ENCODE measurements at regions not wholly inside any gene's neighbourhood (a gene's known extent, or its start where the extent isn't known, plus 50 kb on each side); places are given as distances from the start of the nearest gene placed in this dataset.

- Histone ChIP-seq H3K27ac (ENCODE audit: extremely low read depth, low read depth, low read length) (no peak overlapping the region), H3K4me3 (ENCODE audit: low read depth, low read length) (no peak overlapping the region), H3K36me3 (ENCODE audit: control insufficient read depth in 2 of 2, insufficient read depth in 1 of 2, low read length in 2 of 2) (no peaks in the 10 kb centered on the region), H3K4me1 (ENCODE audit: control insufficient read depth, insufficient read depth, low read length) (no peaks in the 10 kb centered on the region), H3K9me3 (ENCODE audit: control insufficient read depth, insufficient read depth, low read depth, low read length) (no peaks in the 10 kb centered on the region)
- TF ChIP-seq BCL11B (tag by site-specific recombination; IDR thresholded peaks at IDR 0.05; ENCODE audit: low read depth) (no peak), TRIM28 (IDR thresholded peaks at IDR 0.05; ENCODE audit: borderline replicate concordance, low read length) (no peak), ZNF670 (tag by site-specific recombination; IDR thresholded peaks at IDR 0.05; ENCODE audit: low read depth) (no peak), RBAK (tag by site-specific recombination; IDR thresholded peaks at IDR 0.05) (no peak), ZNF530 (tag by site-specific recombination; IDR thresholded peaks at IDR 0.05; ENCODE audit: low read depth) (no peak), ZNF426 (tag by site-specific recombination; IDR thresholded peaks at IDR 0.05) (no peak), ZNF558 (tag by site-specific recombination; IDR thresholded peaks at IDR 0.05) (no peak), GLI4 (tag by site-specific recombination; IDR thresholded peaks at IDR 0.05) (no peak), ZNF26 (tag by site-specific recombination; IDR thresholded peaks at IDR 0.05) (no peak), ZNF140 (tag by site-specific recombination; IDR thresholded peaks at IDR 0.05) (no peak)
- TF ChIP-seq, protein P1, sequence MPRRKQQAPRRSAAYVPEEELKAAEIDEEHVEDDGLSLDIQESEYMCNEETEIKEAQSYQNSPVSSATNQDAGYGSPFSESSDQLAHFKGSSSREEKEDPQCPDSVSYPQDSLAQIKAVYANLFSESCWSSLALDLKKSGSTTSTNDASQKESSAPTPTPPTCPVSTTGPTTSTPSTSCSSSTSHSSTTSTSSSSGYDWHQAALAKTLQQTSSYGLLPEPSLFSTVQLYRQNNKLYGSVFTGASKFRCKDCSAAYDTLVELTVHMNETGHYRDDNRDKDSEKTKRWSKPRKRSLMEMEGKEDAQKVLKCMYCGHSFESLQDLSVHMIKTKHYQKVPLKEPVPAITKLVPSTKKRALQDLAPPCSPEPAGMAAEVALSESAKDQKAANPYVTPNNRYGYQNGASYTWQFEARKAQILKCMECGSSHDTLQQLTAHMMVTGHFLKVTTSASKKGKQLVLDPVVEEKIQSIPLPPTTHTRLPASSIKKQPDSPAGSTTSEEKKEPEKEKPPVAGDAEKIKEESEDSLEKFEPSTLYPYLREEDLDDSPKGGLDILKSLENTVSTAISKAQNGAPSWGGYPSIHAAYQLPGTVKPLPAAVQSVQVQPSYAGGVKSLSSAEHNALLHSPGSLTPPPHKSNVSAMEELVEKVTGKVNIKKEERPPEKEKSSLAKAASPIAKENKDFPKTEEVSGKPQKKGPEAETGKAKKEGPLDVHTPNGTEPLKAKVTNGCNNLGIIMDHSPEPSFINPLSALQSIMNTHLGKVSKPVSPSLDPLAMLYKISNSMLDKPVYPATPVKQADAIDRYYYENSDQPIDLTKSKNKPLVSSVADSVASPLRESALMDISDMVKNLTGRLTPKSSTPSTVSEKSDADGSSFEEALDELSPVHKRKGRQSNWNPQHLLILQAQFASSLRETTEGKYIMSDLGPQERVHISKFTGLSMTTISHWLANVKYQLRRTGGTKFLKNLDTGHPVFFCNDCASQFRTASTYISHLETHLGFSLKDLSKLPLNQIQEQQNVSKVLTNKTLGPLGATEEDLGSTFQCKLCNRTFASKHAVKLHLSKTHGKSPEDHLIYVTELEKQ (tag by site-specific recombination; IDR thresholded peaks at IDR 0.05; ENCODE audit: borderline replicate concordance) = no peak
- CTCF ChIA-PET = no interaction called here
- POLR2A ChIA-PET = no interaction called here
Measured at GRCh38 chr7:68640103-68640502, 958.2 kb upstream of the AUTS2 start.

DNA sequence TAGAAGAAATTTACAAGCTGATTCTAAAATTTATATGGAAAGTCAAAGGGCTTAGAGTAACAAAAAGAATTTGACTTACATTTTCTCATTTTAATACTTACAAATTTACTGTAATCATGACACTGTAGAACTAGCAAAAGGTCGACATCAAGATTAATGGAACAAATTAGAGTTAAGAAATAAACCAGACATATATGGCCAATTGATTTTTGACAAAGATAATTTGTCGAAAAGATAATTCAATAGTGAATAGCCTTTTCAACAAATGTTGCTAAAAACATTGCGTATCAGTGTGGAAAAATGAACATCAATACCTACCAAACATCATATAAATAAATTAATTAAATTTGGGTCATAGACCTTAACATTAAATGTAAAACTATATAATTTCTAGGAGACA is 955.5 kb upstream of the AUTS2 start:
- CTCF ChIA-PET = no interaction called here
- TF ChIP-seq ZNF621 (tag by site-specific recombination; IDR thresholded peaks at IDR 0.05) = no peak
- no peak for TF ChIP-seq KLF17 (tag by site-specific recombination; IDR thresholded peaks at IDR 0.05)
- TF ChIP-seq, protein P2, sequence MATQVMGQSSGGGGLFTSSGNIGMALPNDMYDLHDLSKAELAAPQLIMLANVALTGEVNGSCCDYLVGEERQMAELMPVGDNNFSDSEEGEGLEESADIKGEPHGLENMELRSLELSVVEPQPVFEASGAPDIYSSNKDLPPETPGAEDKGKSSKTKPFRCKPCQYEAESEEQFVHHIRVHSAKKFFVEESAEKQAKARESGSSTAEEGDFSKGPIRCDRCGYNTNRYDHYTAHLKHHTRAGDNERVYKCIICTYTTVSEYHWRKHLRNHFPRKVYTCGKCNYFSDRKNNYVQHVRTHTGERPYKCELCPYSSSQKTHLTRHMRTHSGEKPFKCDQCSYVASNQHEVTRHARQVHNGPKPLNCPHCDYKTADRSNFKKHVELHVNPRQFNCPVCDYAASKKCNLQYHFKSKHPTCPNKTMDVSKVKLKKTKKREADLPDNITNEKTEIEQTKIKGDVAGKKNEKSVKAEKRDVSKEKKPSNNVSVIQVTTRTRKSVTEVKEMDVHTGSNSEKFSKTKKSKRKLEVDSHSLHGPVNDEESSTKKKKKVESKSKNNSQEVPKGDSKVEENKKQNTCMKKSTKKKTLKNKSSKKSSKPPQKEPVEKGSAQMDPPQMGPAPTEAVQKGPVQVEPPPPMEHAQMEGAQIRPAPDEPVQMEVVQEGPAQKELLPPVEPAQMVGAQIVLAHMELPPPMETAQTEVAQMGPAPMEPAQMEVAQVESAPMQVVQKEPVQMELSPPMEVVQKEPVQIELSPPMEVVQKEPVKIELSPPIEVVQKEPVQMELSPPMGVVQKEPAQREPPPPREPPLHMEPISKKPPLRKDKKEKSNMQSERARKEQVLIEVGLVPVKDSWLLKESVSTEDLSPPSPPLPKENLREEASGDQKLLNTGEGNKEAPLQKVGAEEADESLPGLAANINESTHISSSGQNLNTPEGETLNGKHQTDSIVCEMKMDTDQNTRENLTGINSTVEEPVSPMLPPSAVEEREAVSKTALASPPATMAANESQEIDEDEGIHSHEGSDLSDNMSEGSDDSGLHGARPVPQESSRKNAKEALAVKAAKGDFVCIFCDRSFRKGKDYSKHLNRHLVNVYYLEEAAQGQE (tag by site-specific recombination; IDR thresholded peaks at IDR 0.05) = no peak
- no peak for TF ChIP-seq ZFP69B (tag by site-specific recombination; IDR thresholded peaks at IDR 0.05)
- TF ChIP-seq ZNF768 (tag by site-specific recombination; IDR thresholded peaks at IDR 0.05) = no peak
- no peak for TF ChIP-seq ZNF391 (tag by site-specific recombination; IDR thresholded peaks at IDR 0.05; ENCODE audit: borderline replicate concordance, low read depth)
- no peak for TF ChIP-seq SETDB1 (IDR thresholded peaks at IDR 0.05; ENCODE audit: insufficient read length, low read length)
- no peak for TF ChIP-seq SCRT2 (tag by site-specific recombination; IDR thresholded peaks at IDR 0.05)
- no peak for TF ChIP-seq MEIS1 (CRISPR knock-in tag; IDR thresholded peaks at IDR 0.05; ENCODE audit: borderline replicate concordance)
- POLR2A ChIA-PET = no interaction called here
- Histone ChIP-seq H3K4me3 (ENCODE audit: low read depth, low read length) (no peak overlapping the region), H3K27ac (ENCODE audit: extremely low read depth, low read depth, low read length) (no peak overlapping the region), H3K36me3 (ENCODE audit: control insufficient read depth in 2 of 2, insufficient read depth in 1 of 2, low read length in 2 of 2) (no peaks in the 10 kb centered on the region), H3K4me1 (ENCODE audit: control insufficient read depth, insufficient read depth, low read length) (no peaks in the 10 kb centered on the region), H3K9me3 (ENCODE audit: control insufficient read depth, insufficient read depth, low read depth, low read length) (no peaks in the 10 kb centered on the region)

Data from HEK293 (cell line).